Ishikawa (cell line): ENCODE measurements at regions not wholly inside any gene's neighbourhood (a gene's known extent, or its start where the extent isn't known, plus 50 kb on each side); places are given as distances from the start of the nearest gene placed in this dataset.

Experiments
- RAD21 ChIP-seq: IDR thresholded peaks from 2 replicates; pipeline ENCODE4 v1.6.1; 2012; ENCODE audit warnings: low read depth
- YY1 ChIP-seq: IDR thresholded peaks from 2 replicates; pipeline ENCODE4 v1.6.1; 2012; ENCODE audit warnings: low read depth
- ZBTB7A ChIP-seq: IDR thresholded peaks from 2 replicates; pipeline ENCODE4 v1.6.1; 2012; ENCODE audit warnings: low read depth

DNA sequence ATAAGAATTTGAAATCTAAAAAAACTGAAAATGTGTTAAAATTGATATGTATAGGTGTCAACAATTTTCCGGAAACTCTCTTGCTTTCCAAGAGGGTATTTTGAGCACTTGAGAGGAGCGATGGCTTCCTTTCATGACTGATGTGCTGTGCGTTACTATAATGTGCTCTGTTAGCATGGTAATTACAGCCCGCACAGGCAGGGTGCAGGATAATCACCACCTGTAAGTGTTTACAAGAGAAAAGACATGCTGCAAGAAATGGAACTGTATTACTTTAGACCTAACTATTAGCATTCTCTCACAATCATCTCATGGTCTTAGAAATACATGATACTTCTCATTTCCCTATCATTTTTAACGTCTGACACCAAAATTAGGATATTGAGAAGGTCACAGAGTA is 92.4 kb upstream of the ADARB2 start:
- TF ChIP-seq RAD21 (no peak), YY1 (no peak), ZBTB7A (no peak)
